ENCODE measurements at regions not wholly inside any gene's neighbourhood (a gene's known extent, or its start where the extent isn't known, plus 50 kb on each side); places are given as distances from the start of the nearest gene placed in this dataset.
"Not testable (repeated sequence)": the region's sequence is repeated elsewhere in the genome, so short reads cannot be mapped to it uniquely, and the experiment has no call there.

GRCh38 chr14:106393742-106394141 lies 867.4 kb downstream of the TMEM121 start:
- DNase-seq = no peak

- no peak for DNase-seq
These were observed 869.2 kb downstream of the TMEM121 start for GRCh38 chr14:106395456-106396050.

GRCh38 chr14:106396999-106397398 lies 870.6 kb downstream of the TMEM121 start:
- no peak for DNase-seq

GRCh38 chr14:106398931-106399331 lies 872.5 kb downstream of the TMEM121 start:
- not testable (repeated sequence) for DNase-seq

GRCh38 chr14:106401316-106401715 lies 874.9 kb downstream of the TMEM121 start:
- not testable (repeated sequence) for DNase-seq

GRCh38 chr14:106410229-106410628 lies 883.8 kb downstream of the TMEM121 start:
- DNase-seq = not testable (repeated sequence)

- DNase-seq = no peak
These were observed 888.1 kb downstream of the TMEM121 start for GRCh38 chr14:106414464-106414863.

GRCh38 chr14:106417224-106418049 lies 891.1 kb downstream of the TMEM121 start:
- peak; percentile 85 for DNase-seq

GRCh38 chr14:106419376-106419965 lies 893.1 kb downstream of the TMEM121 start:
- no peak for DNase-seq

- DNase-seq = peak; percentile 65
These were observed 895.1 kb downstream of the TMEM121 start for GRCh38 chr14:106421431-106422033.

- no peak for DNase-seq
These were observed 895.7 kb downstream of the TMEM121 start for GRCh38 chr14:106422066-106422465.

- DNase-seq = not testable (repeated sequence)
These were observed 898.8 kb downstream of the TMEM121 start for GRCh38 chr14:106425150-106425549.

GRCh38 chr14:106436310-106436905 lies 910.0 kb downstream of the TMEM121 start:
- peak; percentile 84 for DNase-seq

GRCh38 chr14:106442857-106443256 lies 916.5 kb downstream of the TMEM121 start:
- peak; percentile 13 for DNase-seq

GRCh38 chr14:106455026-106455425 lies 928.6 kb downstream of the TMEM121 start:
- DNase-seq = no peak

GRCh38 chr14:106459971-106460730 lies 933.8 kb downstream of the TMEM121 start:
- peak; percentile 37 for DNase-seq

- DNase-seq = no peak
These were observed 934.5 kb downstream of the TMEM121 start for GRCh38 chr14:106460916-106461315.

GRCh38 chr14:106466483-106466882 lies 940.1 kb downstream of the TMEM121 start:
- DNase-seq = not testable (repeated sequence)

GRCh38 chr14:106468869-106469268 lies 942.5 kb downstream of the TMEM121 start:
- DNase-seq = not testable (repeated sequence)

GRCh38 chr14:106470028-106470427 lies 943.6 kb downstream of the TMEM121 start:
- DNase-seq = not testable (repeated sequence)

- not testable (repeated sequence) for DNase-seq
These were observed 948.1 kb downstream of the TMEM121 start for GRCh38 chr14:106474261-106475028.
